ENCODE measurements at regions not wholly inside any gene's neighbourhood (a gene's known extent, or its start where the extent isn't known, plus 50 kb on each side); places are given as distances from the start of the nearest gene placed in this dataset.

DNA sequence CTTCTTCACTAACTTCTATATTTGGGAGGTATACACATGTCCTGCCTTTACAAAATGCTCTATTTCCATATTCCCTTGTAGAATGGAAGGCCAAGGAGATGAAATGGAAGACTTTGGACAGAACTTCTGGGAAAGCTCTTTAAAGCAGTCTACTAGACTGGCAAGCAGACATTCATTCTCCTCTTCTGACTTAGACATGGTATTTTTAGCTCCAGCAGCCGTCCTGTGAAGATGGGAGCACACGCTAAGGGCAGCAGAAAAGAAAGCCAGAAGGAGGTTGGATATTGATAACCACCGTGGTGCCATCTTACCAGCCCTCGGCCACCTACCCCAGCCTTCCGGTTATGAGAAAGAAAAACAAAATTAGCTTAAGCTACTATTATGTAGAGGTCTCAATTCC lies 70.1 kb upstream of the E2F3 start:
- TF ChIP-seq, protein P1, sequence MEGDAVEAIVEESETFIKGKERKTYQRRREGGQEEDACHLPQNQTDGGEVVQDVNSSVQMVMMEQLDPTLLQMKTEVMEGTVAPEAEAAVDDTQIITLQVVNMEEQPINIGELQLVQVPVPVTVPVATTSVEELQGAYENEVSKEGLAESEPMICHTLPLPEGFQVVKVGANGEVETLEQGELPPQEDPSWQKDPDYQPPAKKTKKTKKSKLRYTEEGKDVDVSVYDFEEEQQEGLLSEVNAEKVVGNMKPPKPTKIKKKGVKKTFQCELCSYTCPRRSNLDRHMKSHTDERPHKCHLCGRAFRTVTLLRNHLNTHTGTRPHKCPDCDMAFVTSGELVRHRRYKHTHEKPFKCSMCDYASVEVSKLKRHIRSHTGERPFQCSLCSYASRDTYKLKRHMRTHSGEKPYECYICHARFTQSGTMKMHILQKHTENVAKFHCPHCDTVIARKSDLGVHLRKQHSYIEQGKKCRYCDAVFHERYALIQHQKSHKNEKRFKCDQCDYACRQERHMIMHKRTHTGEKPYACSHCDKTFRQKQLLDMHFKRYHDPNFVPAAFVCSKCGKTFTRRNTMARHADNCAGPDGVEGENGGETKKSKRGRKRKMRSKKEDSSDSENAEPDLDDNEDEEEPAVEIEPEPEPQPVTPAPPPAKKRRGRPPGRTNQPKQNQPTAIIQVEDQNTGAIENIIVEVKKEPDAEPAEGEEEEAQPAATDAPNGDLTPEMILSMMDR (IDR thresholded peaks at IDR 0.05 in 4 of 5, conservative IDR thresholded peaks at IDR 0.05 in 1 of 5), result no peak
- no peak for TF ChIP-seq POLR2A (IDR thresholded peaks at IDR 0.05)

All from gastrocnemius medialis (tissue), 4 donors.